HL-60 (cell line): ENCODE measurements at regions not wholly inside any gene's neighbourhood (a gene's known extent, or its start where the extent isn't known, plus 50 kb on each side); places are given as distances from the start of the nearest gene placed in this dataset.

Experiments used
- GABPA ChIP-seq: IDR thresholded peaks from 2 replicates; pipeline ENCODE4 v1.6.1; 2012; ENCODE audit warnings: low read depth
- POLR2AphosphoS5 ChIP-seq: IDR thresholded peaks from 2 replicates; pipeline ENCODE4 v1.6.1; 2012; ENCODE audit warnings: low read depth
- SPI1 ChIP-seq: IDR thresholded peaks from 2 replicates; pipeline ENCODE4 v1.6.1; 2012; ENCODE audit warnings: low read depth, mild to moderate bottlenecking, borderline replicate concordance
- TF ChIP-seq, protein P1 (sequence below): IDR thresholded peaks from one replicate; pipeline ENCODE4 v1.5.1; 2011; ENCODE audit warnings: low read length, control low read depth, inconsistent platforms; ENCODE audit not compliant: insufficient read depth
- TF ChIP-seq, protein P2 (sequence below): IDR thresholded peaks from 2 replicates; pipeline ENCODE4 v1.6.1; 2012; ENCODE audit warnings: low read depth; ENCODE audit not compliant: insufficient replicate concordance

DNA sequence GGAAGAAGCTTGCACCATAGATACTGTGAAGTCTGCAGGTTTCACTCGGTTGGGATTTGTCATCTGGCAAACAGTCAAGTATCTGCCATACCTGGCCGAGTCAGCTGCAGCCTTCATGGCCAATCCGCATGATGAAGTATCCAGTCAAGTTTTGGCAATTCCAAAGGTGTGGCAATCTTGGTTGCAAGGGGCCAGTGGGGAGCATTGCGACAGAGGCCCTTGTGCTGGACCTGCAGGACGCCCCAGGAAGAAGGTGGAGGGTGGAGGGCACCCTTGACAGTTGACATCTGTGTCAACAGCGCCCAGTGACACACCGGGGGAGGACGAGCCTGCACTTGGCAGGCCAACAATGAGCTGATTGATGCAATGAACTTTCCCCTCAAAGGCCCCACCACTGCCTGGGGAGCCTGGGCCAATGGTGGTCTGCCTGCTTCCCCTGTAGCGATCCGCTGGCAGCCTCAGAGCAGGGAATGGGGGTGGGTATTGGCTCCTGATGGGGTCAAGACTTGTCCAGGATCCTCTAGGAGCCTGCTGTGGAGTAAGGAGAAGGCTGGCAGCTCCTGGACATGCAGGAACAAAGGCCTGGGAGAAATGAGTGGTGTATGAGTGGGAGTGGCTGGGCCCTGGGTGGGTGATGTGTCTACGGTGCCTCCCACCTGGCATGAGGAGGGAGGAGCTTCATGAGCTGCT, 122.8 kb upstream of the PITX1 start:
- TF ChIP-seq, protein P1, sequence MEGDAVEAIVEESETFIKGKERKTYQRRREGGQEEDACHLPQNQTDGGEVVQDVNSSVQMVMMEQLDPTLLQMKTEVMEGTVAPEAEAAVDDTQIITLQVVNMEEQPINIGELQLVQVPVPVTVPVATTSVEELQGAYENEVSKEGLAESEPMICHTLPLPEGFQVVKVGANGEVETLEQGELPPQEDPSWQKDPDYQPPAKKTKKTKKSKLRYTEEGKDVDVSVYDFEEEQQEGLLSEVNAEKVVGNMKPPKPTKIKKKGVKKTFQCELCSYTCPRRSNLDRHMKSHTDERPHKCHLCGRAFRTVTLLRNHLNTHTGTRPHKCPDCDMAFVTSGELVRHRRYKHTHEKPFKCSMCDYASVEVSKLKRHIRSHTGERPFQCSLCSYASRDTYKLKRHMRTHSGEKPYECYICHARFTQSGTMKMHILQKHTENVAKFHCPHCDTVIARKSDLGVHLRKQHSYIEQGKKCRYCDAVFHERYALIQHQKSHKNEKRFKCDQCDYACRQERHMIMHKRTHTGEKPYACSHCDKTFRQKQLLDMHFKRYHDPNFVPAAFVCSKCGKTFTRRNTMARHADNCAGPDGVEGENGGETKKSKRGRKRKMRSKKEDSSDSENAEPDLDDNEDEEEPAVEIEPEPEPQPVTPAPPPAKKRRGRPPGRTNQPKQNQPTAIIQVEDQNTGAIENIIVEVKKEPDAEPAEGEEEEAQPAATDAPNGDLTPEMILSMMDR: no peak
- no peak for TF ChIP-seq POLR2AphosphoS5
- TF ChIP-seq GABPA: no peak
- TF ChIP-seq, protein P2, sequence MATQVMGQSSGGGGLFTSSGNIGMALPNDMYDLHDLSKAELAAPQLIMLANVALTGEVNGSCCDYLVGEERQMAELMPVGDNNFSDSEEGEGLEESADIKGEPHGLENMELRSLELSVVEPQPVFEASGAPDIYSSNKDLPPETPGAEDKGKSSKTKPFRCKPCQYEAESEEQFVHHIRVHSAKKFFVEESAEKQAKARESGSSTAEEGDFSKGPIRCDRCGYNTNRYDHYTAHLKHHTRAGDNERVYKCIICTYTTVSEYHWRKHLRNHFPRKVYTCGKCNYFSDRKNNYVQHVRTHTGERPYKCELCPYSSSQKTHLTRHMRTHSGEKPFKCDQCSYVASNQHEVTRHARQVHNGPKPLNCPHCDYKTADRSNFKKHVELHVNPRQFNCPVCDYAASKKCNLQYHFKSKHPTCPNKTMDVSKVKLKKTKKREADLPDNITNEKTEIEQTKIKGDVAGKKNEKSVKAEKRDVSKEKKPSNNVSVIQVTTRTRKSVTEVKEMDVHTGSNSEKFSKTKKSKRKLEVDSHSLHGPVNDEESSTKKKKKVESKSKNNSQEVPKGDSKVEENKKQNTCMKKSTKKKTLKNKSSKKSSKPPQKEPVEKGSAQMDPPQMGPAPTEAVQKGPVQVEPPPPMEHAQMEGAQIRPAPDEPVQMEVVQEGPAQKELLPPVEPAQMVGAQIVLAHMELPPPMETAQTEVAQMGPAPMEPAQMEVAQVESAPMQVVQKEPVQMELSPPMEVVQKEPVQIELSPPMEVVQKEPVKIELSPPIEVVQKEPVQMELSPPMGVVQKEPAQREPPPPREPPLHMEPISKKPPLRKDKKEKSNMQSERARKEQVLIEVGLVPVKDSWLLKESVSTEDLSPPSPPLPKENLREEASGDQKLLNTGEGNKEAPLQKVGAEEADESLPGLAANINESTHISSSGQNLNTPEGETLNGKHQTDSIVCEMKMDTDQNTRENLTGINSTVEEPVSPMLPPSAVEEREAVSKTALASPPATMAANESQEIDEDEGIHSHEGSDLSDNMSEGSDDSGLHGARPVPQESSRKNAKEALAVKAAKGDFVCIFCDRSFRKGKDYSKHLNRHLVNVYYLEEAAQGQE: no peak
- TF ChIP-seq SPI1: no peak
